Fibroblast of lung (primary cell): ENCODE measurements at regions not wholly inside any gene's neighbourhood (a gene's known extent, or its start where the extent isn't known, plus 50 kb on each side); places are given as distances from the start of the nearest gene placed in this dataset.

Experiments used
- DNase-seq, 2 donors: peaks; one replicate each; pipeline versions ENCODE4 v3.0.0 to v3.0.0-alpha.2; 2010; ENCODE audit warnings: low read depth in 2 of 2
- H2AFZ ChIP-seq: 2 replicates; pipeline ENCODE4 v1.5.1; 2012; ENCODE audit warnings: low read length, control low read depth, inconsistent platforms
- H3K27ac ChIP-seq: 2 replicates; pipeline ENCODE4 v1.5.1; 2011; ENCODE audit warnings: low read length, control low read depth; ENCODE audit not compliant: insufficient read depth
- H3K27me3 ChIP-seq: 2 replicates; pipeline ENCODE4 v1.5.1; 2011; ENCODE audit warnings: mild to moderate bottlenecking, low read length; ENCODE audit not compliant: control insufficient read depth, insufficient read depth
- H3K36me3 ChIP-seq: 2 replicates; pipeline ENCODE4 v1.5.1; 2011; ENCODE audit warnings: low read length; ENCODE audit not compliant: control insufficient read depth, insufficient read depth
- H3K4me1 ChIP-seq: 2 replicates; pipeline ENCODE4 v1.5.1; 2011; ENCODE audit warnings: low read length; ENCODE audit not compliant: control insufficient read depth, insufficient read depth; ENCODE audit errors: extremely low read depth
- H3K4me2 ChIP-seq: 2 replicates; pipeline ENCODE4 v1.5.1; 2011; ENCODE audit warnings: low read length, control low read depth; ENCODE audit not compliant: insufficient read depth; ENCODE audit errors: extremely low read depth
- H3K4me3 ChIP-seq, 4 experiments: fragments of 200-600 bp in 1 of 4; sonication (generic) in 1 of 4; replicated peaks in 1 of 4; 2 replicates each; pipeline ENCODE4 v1.5.1; 2011 to 2016; ENCODE audit warnings: low read length in 4 of 4, low read depth in 3 of 4, mild to moderate bottlenecking in 3 of 4, control low read depth in 2 of 4, inconsistent platforms in 1 of 4, mixed read lengths in 1 of 4; ENCODE audit not compliant: insufficient read depth in 1 of 4; ENCODE audit errors: control extremely low read depth in 1 of 4
- H3K79me2 ChIP-seq: 2 replicates; pipeline ENCODE4 v1.5.1; 2012; ENCODE audit warnings: mild to moderate bottlenecking, low read length, inconsistent platforms; ENCODE audit not compliant: control insufficient read depth, insufficient read depth
- H3K9ac ChIP-seq: 2 replicates; pipeline ENCODE4 v1.5.1; 2011; ENCODE audit warnings: mild to moderate bottlenecking, low read length, control low read depth; ENCODE audit not compliant: insufficient read depth
- H3K9me3 ChIP-seq: 2 replicates; pipeline ENCODE4 v1.5.1; 2012; ENCODE audit warnings: low read depth, low read length; ENCODE audit not compliant: control insufficient read depth, insufficient read depth
- H4K20me1 ChIP-seq: 2 replicates; pipeline ENCODE4 v1.5.1; 2011; ENCODE audit warnings: low read length; ENCODE audit not compliant: control insufficient read depth, insufficient read depth; ENCODE audit errors: extremely low read depth
- EZH2 ChIP-seq: IDR thresholded peaks from 2 replicates; pipeline ENCODE4 v1.5.1; 2012; ENCODE audit warnings: low read length, control low read depth, mild to moderate bottlenecking; ENCODE audit errors: missing control alignments
- TF ChIP-seq, protein P1 (sequence below), 2 donors: IDR thresholded peaks in 1 of 2; conservative IDR thresholded peaks in 1 of 2; 1 replicate in 1 of 2; 2 replicates in 1 of 2; pipeline ENCODE4 v1.5.1; 2011 to 2012; ENCODE audit warnings: low read length in 2 of 2, control low read depth in 1 of 2, inconsistent platforms in 1 of 2, low read depth in 1 of 2, mild to moderate bottlenecking in 1 of 2

DNA sequence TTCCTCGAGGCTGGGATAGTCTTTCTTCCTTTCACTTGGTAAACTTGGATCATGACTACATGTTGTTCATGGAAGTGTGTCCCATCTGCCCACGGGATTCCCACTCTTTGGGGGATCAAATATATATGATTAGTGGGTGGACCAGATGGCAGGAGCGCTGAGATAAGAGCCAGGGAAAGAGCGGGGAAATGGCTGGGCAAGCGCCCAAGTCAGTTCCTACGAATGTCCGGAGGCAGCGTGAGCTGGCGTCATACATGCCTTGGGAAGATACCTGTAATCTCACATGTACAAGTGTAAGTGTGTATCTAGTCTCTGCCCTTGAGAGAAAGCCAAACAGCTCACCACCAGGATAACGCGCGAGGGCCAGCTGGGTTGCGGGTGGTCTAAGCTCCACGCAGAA, 62.3 kb downstream of the FZD10 start:
- DNase-seq, result no peak
- H2AFZ ChIP-seq, result no peak overlapping the region
- peaks cover 2% of the 10 kb centered on the region for H3K9me3 ChIP-seq
- no peaks in the 10 kb centered on the region for H3K4me1 ChIP-seq
- H3K36me3 ChIP-seq, result no peaks in the 10 kb centered on the region
- no peaks in the 10 kb centered on the region for H3K27me3 ChIP-seq
- no peak overlapping the region for H3K9ac ChIP-seq
- no peak overlapping the region for H3K4me3 ChIP-seq
- H3K27ac ChIP-seq, result no peak overlapping the region
- H3K4me2 ChIP-seq, result no peak overlapping the region
- no peaks in the 10 kb centered on the region for H3K79me2 ChIP-seq
- no peaks in the 10 kb centered on the region for H4K20me1 ChIP-seq
- TF ChIP-seq, protein P1, sequence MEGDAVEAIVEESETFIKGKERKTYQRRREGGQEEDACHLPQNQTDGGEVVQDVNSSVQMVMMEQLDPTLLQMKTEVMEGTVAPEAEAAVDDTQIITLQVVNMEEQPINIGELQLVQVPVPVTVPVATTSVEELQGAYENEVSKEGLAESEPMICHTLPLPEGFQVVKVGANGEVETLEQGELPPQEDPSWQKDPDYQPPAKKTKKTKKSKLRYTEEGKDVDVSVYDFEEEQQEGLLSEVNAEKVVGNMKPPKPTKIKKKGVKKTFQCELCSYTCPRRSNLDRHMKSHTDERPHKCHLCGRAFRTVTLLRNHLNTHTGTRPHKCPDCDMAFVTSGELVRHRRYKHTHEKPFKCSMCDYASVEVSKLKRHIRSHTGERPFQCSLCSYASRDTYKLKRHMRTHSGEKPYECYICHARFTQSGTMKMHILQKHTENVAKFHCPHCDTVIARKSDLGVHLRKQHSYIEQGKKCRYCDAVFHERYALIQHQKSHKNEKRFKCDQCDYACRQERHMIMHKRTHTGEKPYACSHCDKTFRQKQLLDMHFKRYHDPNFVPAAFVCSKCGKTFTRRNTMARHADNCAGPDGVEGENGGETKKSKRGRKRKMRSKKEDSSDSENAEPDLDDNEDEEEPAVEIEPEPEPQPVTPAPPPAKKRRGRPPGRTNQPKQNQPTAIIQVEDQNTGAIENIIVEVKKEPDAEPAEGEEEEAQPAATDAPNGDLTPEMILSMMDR (conservative IDR thresholded peaks at IDR 0.05 in 1 of 2, IDR thresholded peaks at IDR 0.05 in 1 of 2; ENCODE audit: low read depth in 1 of 2, low read length in 2 of 2), result no peak
- no peak for TF ChIP-seq EZH2

DNA sequence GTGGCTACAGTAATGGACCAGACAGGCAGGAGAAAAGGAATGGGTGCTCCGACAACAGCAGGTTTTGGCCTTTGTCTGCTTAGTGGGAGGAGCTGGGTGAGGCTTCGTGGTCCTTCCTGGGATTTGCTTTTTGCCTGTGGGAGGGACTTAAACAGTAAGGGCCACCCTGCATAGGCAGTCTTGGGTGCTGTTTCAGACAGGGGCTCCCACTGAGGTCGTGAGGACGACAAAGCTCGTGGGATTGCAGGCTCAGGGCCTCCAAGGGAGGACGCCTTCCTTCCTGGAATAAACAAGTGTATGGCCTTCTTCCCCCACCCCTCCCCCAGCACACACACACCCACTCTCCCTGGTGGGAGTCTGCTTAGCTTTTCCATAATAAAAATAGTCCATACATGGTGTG, 63.1 kb downstream of the FZD10 start:
- no peak for TF ChIP-seq EZH2
- TF ChIP-seq, protein P1 (conservative IDR thresholded peaks at IDR 0.05 in 1 of 2, IDR thresholded peaks at IDR 0.05 in 1 of 2; ENCODE audit: low read depth in 1 of 2, low read length in 2 of 2), result no peak
- H3K27ac ChIP-seq, result no peak overlapping the region
- H2AFZ ChIP-seq, result no peak overlapping the region
- H3K36me3 ChIP-seq, result no peaks in the 10 kb centered on the region
- DNase-seq, result no peak
- no peaks in the 10 kb centered on the region for H3K27me3 ChIP-seq
- peaks cover 2% of the 10 kb centered on the region for H3K9me3 ChIP-seq
- no peaks in the 10 kb centered on the region for H3K4me1 ChIP-seq
- no peak overlapping the region for H3K4me2 ChIP-seq
- no peaks in the 10 kb centered on the region for H3K79me2 ChIP-seq
- no peak overlapping the region for H3K9ac ChIP-seq
- no peak overlapping the region for H3K4me3 ChIP-seq
- H4K20me1 ChIP-seq, result no peaks in the 10 kb centered on the region

DNA sequence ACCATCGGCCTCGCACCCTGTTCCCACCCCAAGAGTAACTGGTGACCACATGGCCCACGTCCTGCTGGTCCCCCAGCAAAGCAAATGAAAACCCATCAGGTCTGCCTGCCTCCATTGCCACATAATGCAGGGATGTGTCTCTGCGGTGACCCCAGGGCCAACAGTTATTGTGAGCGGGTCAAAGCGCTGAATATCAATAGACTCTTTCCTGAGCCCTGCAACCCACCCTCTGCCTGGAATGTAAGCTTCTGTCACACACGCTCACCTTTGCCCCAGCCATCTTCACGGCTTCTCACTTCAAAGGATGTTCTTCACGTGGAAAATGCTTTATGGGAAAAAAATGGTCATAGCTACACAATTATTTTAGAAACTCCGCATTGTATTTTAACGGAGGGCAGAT, 63.9 kb downstream of the FZD10 start:
- DNase-seq, result no peak
- H3K4me1 ChIP-seq, result no peaks in the 10 kb centered on the region
- no peaks in the 10 kb centered on the region for H4K20me1 ChIP-seq
- no peak overlapping the region for H2AFZ ChIP-seq
- H3K27ac ChIP-seq, result no peak overlapping the region
- no peak overlapping the region for H3K4me2 ChIP-seq
- no peaks in the 10 kb centered on the region for H3K36me3 ChIP-seq
- TF ChIP-seq, protein P1 (conservative IDR thresholded peaks at IDR 0.05 in 1 of 2, IDR thresholded peaks at IDR 0.05 in 1 of 2; ENCODE audit: low read depth in 1 of 2, low read length in 2 of 2), result no peak
- no peak for TF ChIP-seq EZH2
- no peaks in the 10 kb centered on the region for H3K79me2 ChIP-seq
- H3K4me3 ChIP-seq, result no peak overlapping the region
- H3K9ac ChIP-seq, result no peak overlapping the region
- H3K9me3 ChIP-seq, result peaks cover 2% of the 10 kb centered on the region
- H3K27me3 ChIP-seq, result no peaks in the 10 kb centered on the region
